Gastroesophageal sphincter (tissue), 4 donors: ENCODE measurements at regions not wholly inside any gene's neighbourhood (a gene's known extent, or its start where the extent isn't known, plus 50 kb on each side); places are given as distances from the start of the nearest gene placed in this dataset.

Source experiments
- ATAC-seq: fragments of 150-250 bp; one replicate; pipeline ENCODE4 v1.9.1; 2016; ENCODE audit warnings: mild to moderate bottlenecking, moderate library complexity
- H3K27ac ChIP-seq, 4 donors: fragments of 200-600 bp; sonication (generic) in 3 of 4; 1 replicate in 3 of 4; 2 replicates in 1 of 4; pipeline ENCODE4 v1.5.1; 2016 to 2019
- H3K27me3 ChIP-seq: fragments of 200-600 bp; sonication (generic); one replicate; pipeline ENCODE4 v1.5.1; 2019
- H3K36me3 ChIP-seq, 2 donors: fragments of 200-600 bp; sonication (generic); one replicate each; pipeline ENCODE4 v1.5.1; 2019; ENCODE audit warnings: control low read depth in 1 of 2
- H3K4me1 ChIP-seq, 3 donors: fragments of 200-600 bp; sonication (generic); 1 replicate in 2 of 3; 2 replicates in 1 of 3; pipeline ENCODE4 v1.5.1; 2016 to 2019; ENCODE audit warnings: control low read depth in 2 of 3
- H3K4me3 ChIP-seq, 2 donors: fragments of 200-600 bp; sonication (generic); one replicate each; pipeline ENCODE4 v1.5.1; 2019; ENCODE audit warnings: mild to moderate bottlenecking in 1 of 2, moderate library complexity in 1 of 2
- H3K9me3 ChIP-seq, 3 donors: fragments of 200-600 bp; sonication (generic); one replicate each; pipeline ENCODE4 v1.5.1; 2017 to 2019; ENCODE audit warnings: control low read depth in 2 of 3
- CTCF ChIP-seq, 4 experiments: fragments of 200-600 bp in 2 of 4; fragments of 450-650 bp in 2 of 4; sonication (generic) in 1 of 4; IDR thresholded peaks; one replicate each; pipeline ENCODE4 v1.5.1; 2017 to 2019; ENCODE audit warnings: antibody characterized with exemption in 4 of 4, mild to moderate bottlenecking in 2 of 4, moderate library complexity in 2 of 4
- EP300 ChIP-seq: sonication (generic); formaldehyde crosslinking; IDR thresholded peaks from one replicate; pipeline ENCODE4 v1.6.1; 2017; ENCODE audit warnings: antibody characterized with exemption, mild to moderate bottlenecking
- POLR2A ChIP-seq, 2 donors: fragments of 450-650 bp; IDR thresholded peaks; one replicate each; pipeline ENCODE4 v1.6.1; 2017; ENCODE audit warnings: antibody characterized with exemption in 2 of 2, mild to moderate bottlenecking in 2 of 2, moderate library complexity in 1 of 2
- POLR2AphosphoS5 ChIP-seq: sonication (generic); formaldehyde crosslinking; IDR thresholded peaks from one replicate; pipeline ENCODE4 v1.6.1; 2017; ENCODE audit warnings: antibody characterized with exemption
- WGBS, 2 donors: methylation state at CpG; one replicate each; pipeline ENCODE4 v1.1.5; 2018; ENCODE audit warnings: low coverage in 1 of 2; 5-methylcytosine and 5-hydroxymethylcytosine counted together

- H3K4me3 ChIP-seq = no peak overlapping the region
- H3K27me3 ChIP-seq = no peaks in the 10 kb centered on the region
- WGBS, 2 donors = 62 to 96% methylated on average over 4 to 5 of the region's 20 CpGs
- H3K36me3 ChIP-seq = no peaks in the 10 kb centered on the region
- no peak for ATAC-seq
- TF ChIP-seq POLR2AphosphoS5 (no peak), CTCF (IDR thresholded peaks at IDR 0.05) (no peak), EP300 (no peak), POLR2A (IDR thresholded peaks at IDR 0.05) (no peak)
- H3K4me1 ChIP-seq = no peaks in the 10 kb centered on the region
- no peaks in the 10 kb centered on the region for H3K9me3 ChIP-seq
- peak overlapping the region in 1 of 4 donors; percentile 53 for H3K27ac ChIP-seq
Observed at GRCh38 chr14:101118746-101119591, 215.4 kb upstream of the RTL1 start.

GRCh38 chr14:101119830-101120571 lies 216.5 kb upstream of the RTL1 start:
- no peaks in the 10 kb centered on the region for H3K27me3 ChIP-seq
- peak overlapping the region in 1 of 2 donors; percentile 23 for H3K4me3 ChIP-seq
- no peak for ATAC-seq
- no peaks in the 10 kb centered on the region for H3K4me1 ChIP-seq
- TF ChIP-seq POLR2A (IDR thresholded peaks at IDR 0.05) = no peak
- TF ChIP-seq CTCF (IDR thresholded peaks at IDR 0.05) = no peak
- H3K36me3 ChIP-seq = no peaks in the 10 kb centered on the region
- H3K27ac ChIP-seq = peak overlapping the region in 2 of 4 donors; percentile 53 to 58
- H3K9me3 ChIP-seq = no peaks in the 10 kb centered on the region
- 0 to 29% methylated on average over 2 to 12 of the region's 20 CpGs for WGBS, 2 donors

- H3K4me3 ChIP-seq = peak overlapping the region in 1 of 2 donors; percentile 23
- peak; percentile 49 for ATAC-seq
- whole genome bisulfite sequencing, 2 donors = 60 to 88% methylated on average over 2 to 3 of the region's 19 CpGs
Observed at GRCh38 chr14:101120641-101121507, 217.4 kb upstream of the RTL1 start.

GRCh38 chr14:101121508-101122139 lies 218.1 kb upstream of the RTL1 start:
- WGBS, 2 donors = 68 to 90% methylated on average over 3 to 4 of the region's 13 CpGs
- H3K4me3 ChIP-seq = no peak overlapping the region
- H3K36me3 ChIP-seq = no peaks in the 10 kb centered on the region
- ATAC-seq = no peak
- H3K4me1 ChIP-seq = no peaks in the 10 kb centered on the region
- no peak for TF ChIP-seq POLR2A (IDR thresholded peaks at IDR 0.05)
- no peak for TF ChIP-seq POLR2AphosphoS5
- no peak for TF ChIP-seq CTCF (IDR thresholded peaks at IDR 0.05)
- TF ChIP-seq EP300 = no peak
- H3K27ac ChIP-seq = peak overlapping the region in 2 of 4 donors; percentile 53 to 58
- H3K27me3 ChIP-seq = peaks cover 10% of the 10 kb centered on the region
- no peaks in the 10 kb centered on the region for H3K9me3 ChIP-seq

More at GRCh38 chr14:101120641-101121507, 217.4 kb upstream of the RTL1 start:
- no peaks in the 10 kb centered on the region for H3K9me3 ChIP-seq
- peaks cover 4% of the 10 kb centered on the region for H3K27me3 ChIP-seq
- peak overlapping the region in 3 of 4 donors; percentile 31 to 58 (median 53) for H3K27ac ChIP-seq
- peak; percentile 9 to 25 for TF ChIP-seq POLR2A (IDR thresholded peaks at IDR 0.05)
- TF ChIP-seq CTCF (IDR thresholded peaks at IDR 0.05) = no peak
- H3K36me3 ChIP-seq = no peaks in the 10 kb centered on the region
- H3K4me1 ChIP-seq = no peaks in the 10 kb centered on the region
